ENCODE measurements at regions not wholly inside any gene's neighbourhood (a gene's known extent, or its start where the extent isn't known, plus 50 kb on each side); places are given as distances from the start of the nearest gene placed in this dataset.

DNA sequence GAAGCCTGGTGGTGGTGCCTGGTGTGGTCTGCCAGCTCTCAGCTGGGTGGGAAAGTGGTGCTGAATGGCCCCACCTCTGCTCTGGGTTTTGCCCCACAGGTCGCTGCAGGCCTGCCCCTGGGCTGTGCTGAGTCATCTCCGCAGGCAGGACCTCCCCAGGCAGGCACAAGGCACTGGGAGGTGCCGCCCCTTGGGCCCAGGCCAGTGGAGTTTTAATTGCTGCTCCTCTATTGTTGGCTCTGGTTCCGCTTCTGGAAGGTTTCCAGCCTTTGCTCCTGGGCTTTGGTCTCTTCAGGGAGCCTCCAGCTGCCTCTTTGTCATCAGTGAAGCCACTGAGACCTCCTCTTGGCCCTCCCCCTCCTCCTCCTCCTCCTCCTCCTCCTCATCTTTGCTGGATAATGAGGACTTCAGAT, 180.3 kb upstream of the GRB10 start:
- DNase-seq: peak; percentile 85

- DNase-seq: no peak
These were observed 179.7 kb upstream of the GRB10 start for GRCh38 chr7:50962281-50962883.

DNA sequence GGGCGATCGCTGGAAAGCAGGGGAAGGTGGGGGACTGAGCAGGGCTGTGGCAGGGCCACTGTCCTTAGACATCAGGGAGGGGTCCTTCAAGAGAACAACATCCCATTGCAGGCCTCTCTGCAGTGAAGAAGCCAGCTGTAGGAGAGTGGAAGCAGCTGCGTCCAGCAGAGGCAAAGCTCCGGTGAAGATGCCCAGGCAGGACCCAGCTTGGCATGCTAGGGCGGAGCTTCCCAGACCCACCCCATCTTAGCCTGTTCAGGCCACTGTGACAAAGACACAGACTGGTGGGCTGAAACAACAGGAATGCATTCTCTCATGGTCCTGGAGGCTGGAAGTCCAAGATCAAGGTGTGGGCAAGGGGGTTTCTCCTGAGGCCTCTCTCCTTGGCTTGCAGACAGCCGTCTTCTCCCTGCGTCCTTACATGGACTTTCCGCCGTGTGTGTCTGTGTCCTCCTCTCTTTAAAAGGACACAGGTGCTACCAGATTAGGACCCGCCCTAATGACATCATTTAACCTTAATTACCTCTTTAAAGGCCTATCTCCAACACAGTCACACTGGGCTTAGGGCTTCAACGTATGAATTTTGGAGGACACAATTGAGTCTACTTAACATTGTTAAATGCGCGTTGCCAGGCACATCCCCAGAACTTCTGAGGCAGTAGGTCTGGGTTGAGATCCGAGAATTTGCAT, 178.1 kb upstream of the GRB10 start:
- no peak for DNase-seq

- no peak for DNase-seq
These were observed 177.3 kb upstream of the GRB10 start for GRCh38 chr7:50959991-50960390.

- DNase-seq: no peak
These were observed 176.9 kb upstream of the GRB10 start for GRCh38 chr7:50959560-50959959.

- no peak for DNase-seq
These were observed 175.2 kb upstream of the GRB10 start for GRCh38 chr7:50957855-50958254.

DNA sequence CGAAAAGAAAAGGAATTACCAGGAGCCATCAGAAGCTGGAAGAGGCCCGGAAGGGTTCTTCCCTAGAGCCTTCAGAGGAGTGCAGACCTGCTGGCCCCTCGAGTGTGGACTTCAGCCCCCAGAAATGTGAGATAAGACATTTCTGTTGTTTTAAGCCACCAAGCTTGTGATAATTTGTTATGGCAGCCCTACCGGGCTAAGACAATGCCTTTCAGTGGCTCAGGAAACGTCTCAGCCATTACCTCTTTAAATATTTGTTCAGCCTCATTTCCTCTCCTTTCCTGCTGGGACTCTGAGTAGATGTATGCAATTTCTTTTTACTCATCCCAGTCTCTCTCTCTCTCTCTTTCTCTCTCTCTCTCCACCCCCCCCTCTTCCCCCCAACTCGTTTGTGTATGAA, 174.7 kb upstream of the GRB10 start:
- no peak for DNase-seq

DNA sequence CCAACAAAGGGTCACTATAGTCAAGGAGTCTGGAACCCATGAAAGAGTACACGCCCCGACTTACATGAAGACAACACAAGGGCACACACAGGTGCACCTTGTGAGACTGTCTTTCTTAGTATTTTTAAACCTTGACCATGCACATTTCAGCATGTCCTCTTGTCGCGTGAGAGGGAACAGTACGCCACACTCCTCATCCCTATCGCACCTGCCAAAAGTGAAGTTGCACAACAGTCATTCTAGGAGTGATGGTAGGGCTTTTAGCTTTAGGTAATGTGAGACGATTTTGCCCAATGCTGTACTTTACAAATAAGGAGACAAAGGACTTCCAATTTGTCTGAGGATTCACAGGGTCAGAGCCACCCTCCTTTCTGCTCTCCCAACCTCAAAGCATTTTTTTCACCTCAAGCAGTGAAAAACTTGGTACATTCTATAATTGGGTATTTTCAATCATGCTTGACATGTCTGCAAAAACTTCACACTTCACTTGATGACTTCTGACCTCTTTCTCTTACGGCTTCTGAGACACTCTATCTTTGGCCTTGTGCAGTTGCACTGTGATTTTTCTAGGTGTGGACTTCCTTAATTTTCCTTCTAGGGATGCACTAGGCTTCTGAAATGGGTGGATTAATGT, 173.9 kb upstream of the GRB10 start:
- DNase-seq: no peak

DNA sequence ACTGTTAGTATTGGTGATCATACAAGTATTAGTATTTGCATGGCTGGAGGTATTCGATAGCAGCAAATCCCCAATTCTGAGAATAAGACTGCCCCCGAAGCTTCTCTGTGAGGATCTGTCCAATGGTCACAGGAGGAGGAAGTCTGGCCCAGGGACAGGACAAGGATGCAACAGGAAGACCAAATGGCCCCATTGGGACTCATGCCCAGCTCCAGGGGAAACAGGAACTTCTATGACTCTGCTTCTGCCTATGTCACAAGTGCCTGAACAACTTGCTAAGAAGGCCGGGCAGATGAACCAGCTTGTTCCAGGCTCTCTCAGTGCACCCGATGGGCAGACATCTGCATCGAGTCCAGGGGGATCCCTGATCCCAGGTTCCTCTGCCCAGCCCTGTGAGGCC, 172.0 kb upstream of the GRB10 start:
- DNase-seq: no peak

DNA sequence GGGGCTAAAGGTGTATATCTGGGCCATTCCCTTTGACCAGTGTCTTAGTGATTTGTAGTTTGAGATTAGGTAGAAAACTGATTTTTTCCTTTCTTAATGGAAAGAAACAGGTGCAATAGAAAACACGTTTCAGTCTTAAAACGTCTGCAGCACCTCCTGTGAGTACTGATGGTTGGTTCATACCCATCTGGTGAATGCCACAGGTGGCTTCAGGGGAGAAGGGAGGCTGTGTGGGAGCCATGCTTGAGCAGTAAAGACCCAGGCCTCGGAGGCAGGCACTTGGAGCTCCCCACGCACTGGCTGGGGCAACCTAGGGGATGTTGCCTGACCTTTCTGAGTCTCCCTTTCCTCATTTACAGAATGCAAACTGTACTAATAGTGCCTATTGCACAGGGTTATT, 171.5 kb upstream of the GRB10 start:
- DNase-seq: no peak

- DNase-seq: no peak
These were observed 171.1 kb upstream of the GRB10 start for GRCh38 chr7:50953820-50954219.

DNA sequence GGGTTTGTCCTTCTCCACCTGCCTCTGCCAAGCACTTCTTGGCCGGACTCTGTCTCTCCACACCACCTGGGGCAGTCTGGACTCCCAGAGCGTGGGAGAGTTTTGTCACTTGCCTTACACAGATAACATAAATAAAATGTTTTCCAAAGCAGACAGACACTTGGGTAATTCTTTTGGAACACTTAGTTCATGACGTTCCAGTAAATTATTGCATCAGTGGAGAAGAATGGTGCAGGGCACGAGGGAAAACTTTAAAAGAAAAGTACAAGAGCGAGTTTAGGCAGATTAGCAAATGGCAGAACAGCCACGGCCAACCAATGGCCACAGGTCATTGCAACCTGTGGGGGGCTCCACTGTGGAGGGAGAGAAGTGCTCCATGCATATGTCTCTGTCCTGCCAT, 170.6 kb upstream of the GRB10 start:
- no peak for DNase-seq

GRCh38 chr7:50952544-50952943, 169.8 kb upstream of the GRB10 start:
- no peak for DNase-seq

DNA sequence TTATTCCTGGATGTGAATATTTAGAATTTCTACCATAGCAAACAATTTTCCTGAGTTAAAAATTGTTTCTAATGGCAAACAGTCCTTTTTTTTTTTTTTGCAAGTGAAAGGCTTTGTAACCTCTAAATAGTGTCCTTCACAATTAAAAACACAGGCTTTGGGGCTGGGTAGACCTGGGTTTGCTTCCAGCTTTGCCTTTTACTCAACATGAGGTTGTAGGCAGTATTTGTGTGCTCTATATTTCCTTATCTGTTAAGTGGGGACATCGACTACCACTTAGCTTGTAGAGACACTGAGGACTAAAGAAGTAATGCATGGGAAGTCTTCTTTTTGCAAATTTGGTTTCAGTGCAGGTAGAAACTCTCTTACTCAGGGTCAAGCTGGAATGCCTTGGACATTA, 169.4 kb upstream of the GRB10 start:
- no peak for DNase-seq

DNA sequence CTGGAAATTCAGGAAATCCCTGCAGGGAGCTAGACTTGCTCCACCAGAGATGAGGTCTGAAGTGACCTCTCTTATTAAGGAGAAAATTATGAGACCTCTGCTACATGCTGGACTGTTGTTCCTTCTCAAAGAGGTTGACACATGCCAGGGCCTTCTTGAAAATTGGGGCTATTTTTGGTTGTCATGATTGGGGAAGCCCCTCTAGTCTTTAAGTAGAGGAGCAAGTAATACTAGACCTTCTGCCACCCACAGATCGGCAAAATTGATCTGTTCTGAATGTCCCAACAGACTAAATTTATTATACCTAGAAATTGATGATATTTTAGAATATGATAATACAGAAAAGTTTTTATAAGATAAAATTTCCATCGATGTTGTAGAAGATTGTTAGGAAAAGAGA, 160.8 kb upstream of the GRB10 start:
- no peak for DNase-seq

- DNase-seq: no peak
These were observed 158.8 kb upstream of the GRB10 start for GRCh38 chr7:50941525-50941924.

GRCh38 chr7:50940621-50941020, 157.9 kb upstream of the GRB10 start:
- no peak for DNase-seq

DNA sequence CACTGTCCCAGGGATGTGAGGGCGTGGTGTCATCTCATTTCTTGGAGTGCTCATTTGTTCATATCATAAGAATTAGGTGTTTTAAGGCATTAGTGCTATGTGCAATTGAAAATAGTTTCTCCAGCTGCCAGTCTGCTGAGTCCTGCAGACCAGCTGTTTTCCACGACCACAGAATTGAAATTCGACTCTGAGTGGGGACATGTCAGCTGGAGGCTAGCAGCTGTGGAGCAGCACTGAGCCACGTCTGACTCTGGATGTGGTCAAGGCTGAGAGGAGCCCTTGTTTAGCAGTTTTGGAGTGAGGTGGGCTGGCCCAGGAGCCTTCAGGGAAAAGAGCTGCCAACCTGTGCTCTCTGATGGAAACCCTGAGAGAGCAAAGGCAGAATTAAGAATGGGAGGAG, 156.3 kb upstream of the GRB10 start:
- DNase-seq: no peak

GRCh38 chr7:50937727-50938126, 155.0 kb upstream of the GRB10 start:
- DNase-seq: no peak

DNA sequence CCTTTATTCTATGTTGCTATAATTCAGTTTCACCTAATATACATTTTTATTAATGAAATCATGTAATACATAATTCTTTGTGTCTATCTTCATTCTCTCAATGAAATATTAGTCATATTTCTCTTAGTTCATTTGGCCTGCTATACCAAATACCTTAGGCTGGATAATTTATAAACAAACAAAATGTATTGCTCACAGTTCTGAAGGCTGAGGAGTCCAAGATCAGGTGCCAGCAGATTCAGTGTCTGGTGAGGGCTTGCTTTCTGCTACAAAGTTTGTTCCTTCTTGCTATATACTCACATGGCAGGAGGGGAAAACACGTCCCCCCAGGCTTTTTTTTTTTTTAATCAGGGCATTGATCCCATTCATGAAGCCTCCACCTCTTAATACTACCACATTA, 143.4 kb upstream of the GRB10 start:
- DNase-seq: no peak

- no peak for DNase-seq
These were observed 140.8 kb upstream of the GRB10 start for GRCh38 chr7:50923476-50923875.

- no peak for DNase-seq
These were observed 138.6 kb upstream of the GRB10 start for GRCh38 chr7:50921114-50921813.

DNA sequence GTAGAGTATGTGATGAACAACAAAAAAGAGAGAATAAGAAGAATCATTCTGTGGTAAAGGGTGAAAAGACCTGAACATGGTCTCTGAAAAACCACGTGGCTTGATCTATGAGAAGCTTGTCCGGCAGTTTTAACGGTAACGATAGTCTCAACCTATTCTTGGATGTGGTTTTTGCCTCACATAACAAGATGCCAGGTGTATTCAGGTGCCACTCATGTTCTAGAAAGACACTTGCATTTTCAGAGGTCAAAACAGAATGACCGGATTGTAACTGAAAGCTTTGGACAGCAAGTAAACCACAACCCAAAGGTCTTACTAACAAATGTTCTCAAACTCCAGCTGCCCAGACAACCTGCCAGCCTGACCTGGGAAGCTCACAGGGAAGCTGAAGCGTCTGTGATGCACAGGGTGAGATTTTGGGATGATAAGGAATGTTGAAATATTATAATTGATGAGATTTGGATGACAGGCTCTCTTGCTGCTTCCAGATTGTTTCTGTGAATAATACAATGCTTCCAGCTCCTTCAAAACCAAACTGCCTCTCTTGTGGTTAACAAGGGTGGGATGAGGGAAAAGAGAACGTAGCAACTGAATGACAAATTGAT, 137.4 kb upstream of the GRB10 start:
- DNase-seq: no peak

DNA sequence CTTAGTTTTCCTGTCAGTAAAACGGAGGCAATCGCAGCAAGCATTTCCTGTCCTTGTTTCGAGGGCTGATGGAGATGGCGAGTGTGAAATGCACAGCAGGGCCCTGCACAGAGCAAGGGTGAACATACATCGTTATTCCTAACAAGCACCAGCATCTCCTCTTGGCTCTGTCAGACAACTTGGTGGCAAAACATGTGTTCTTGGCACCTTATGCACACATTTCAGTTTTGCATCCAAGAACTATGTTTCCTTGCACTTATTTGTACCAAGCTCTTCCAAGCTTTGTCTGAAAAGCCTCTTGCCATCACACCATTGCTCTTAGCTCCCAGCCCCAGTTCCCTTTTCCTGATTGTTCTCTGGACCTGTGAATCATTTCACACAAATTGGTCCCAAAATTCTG, 132.9 kb upstream of the GRB10 start:
- DNase-seq: no peak

Data from NCI-H345 (cell line).